DMS 273 treated with DMSO at 0.1 percent for 48 hours (cell line): ENCODE measurements at regions not wholly inside any gene's neighbourhood (a gene's known extent, or its start where the extent isn't known, plus 50 kb on each side); places are given as distances from the start of the nearest gene placed in this dataset.

Experiments
- DNase-seq: peaks from one replicate; lab custom pipeline; 2025; lab: John Stamatoyannopoulos, UW

- DNase-seq, result no peak
Measured at GRCh38 chr14:97723819-97724218, 926.6 kb downstream of the VRK1 start.

GRCh38 chr14:97724265-97724731 lies 927.1 kb downstream of the VRK1 start:
- DNase-seq, result no peak

- DNase-seq, result no peak
Measured at GRCh38 chr14:97726676-97727075, 929.5 kb downstream of the VRK1 start.

GRCh38 chr14:97730706-97731105 lies 933.5 kb downstream of the VRK1 start:
- no peak for DNase-seq

GRCh38 chr14:97731800-97732199 lies 934.6 kb downstream of the VRK1 start:
- no peak for DNase-seq

GRCh38 chr14:97747316-97747715 lies 950.1 kb downstream of the VRK1 start:
- no peak for DNase-seq

- no peak for DNase-seq
Measured at GRCh38 chr14:97748616-97749015, 951.4 kb downstream of the VRK1 start.

- no peak for DNase-seq
Measured at GRCh38 chr14:97757491-97757890, 960.3 kb downstream of the VRK1 start.

GRCh38 chr14:97760050-97760449 lies 962.9 kb downstream of the VRK1 start:
- DNase-seq, result no peak

- DNase-seq, result no peak
Measured at GRCh38 chr14:97762386-97762785, 965.2 kb downstream of the VRK1 start.

GRCh38 chr14:97771340-97772045 lies 974.3 kb downstream of the VRK1 start:
- DNase-seq, result no peak

- DNase-seq, result no peak
Measured at GRCh38 chr14:97773598-97773997, 976.4 kb downstream of the VRK1 start.

- no peak for DNase-seq
Measured at GRCh38 chr14:97776890-97777558, 979.8 kb downstream of the VRK1 start.

GRCh38 chr14:97777622-97778355 lies 980.6 kb downstream of the VRK1 start:
- no peak for DNase-seq

GRCh38 chr14:97779140-97779539 lies 982.0 kb downstream of the VRK1 start:
- DNase-seq, result no peak

- DNase-seq, result no peak
Measured at GRCh38 chr14:97780804-97781203, 983.6 kb downstream of the VRK1 start.

- no peak for DNase-seq
Measured at GRCh38 chr14:97781961-97782360, 984.8 kb downstream of the VRK1 start.

- no peak for DNase-seq
Measured at GRCh38 chr14:97782871-97783414, 985.8 kb downstream of the VRK1 start.

GRCh38 chr14:97785495-97785894 lies 988.3 kb downstream of the VRK1 start:
- no peak for DNase-seq

GRCh38 chr14:97788364-97788763 lies 991.2 kb downstream of the VRK1 start:
- no peak for DNase-seq

GRCh38 chr14:97788846-97789526 lies 991.8 kb downstream of the VRK1 start:
- DNase-seq, result no peak

GRCh38 chr14:97791072-97791471 lies 993.9 kb downstream of the VRK1 start:
- DNase-seq, result no peak
